GM12878 (cell line): ENCODE measurements at regions not wholly inside any gene's neighbourhood (a gene's known extent, or its start where the extent isn't known, plus 50 kb on each side); places are given as distances from the start of the nearest gene placed in this dataset.

Experiments used
- BACH1 ChIP-seq: fragments of 450-650 bp; IDR thresholded peaks from 2 replicates; pipeline ENCODE4 v1.6.1; 2017; ENCODE audit warnings: mild to moderate bottlenecking, borderline replicate concordance
- BHLHE40 ChIP-seq, 2 experiments: fragments of 450-650 bp in 1 of 2; IDR thresholded peaks; 2 replicates each; pipeline ENCODE4 v1.6.1; 2011 to 2017; ENCODE audit warnings: low read depth in 2 of 2, borderline replicate concordance in 1 of 2, improper control_type of control experiment in 1 of 2, low read length in 1 of 2, mild to moderate bottlenecking in 1 of 2
- CHD4 ChIP-seq: fragments of 200-600 bp; sonication (generic); IDR thresholded peaks from 2 replicates; pipeline ENCODE4 v1.6.1; 2016; ENCODE audit warnings: mild to moderate bottlenecking
- CUX1 ChIP-seq: IDR thresholded peaks from 2 replicates; pipeline ENCODE4 v1.6.1; 2012; ENCODE audit warnings: improper control_type of control experiment, low read depth, low read length; ENCODE audit not compliant: insufficient replicate concordance
- E2F8 ChIP-seq: fragments of 450-650 bp; IDR thresholded peaks from 2 replicates; pipeline ENCODE4 v1.6.1; 2018; ENCODE audit warnings: mild to moderate bottlenecking, low read depth, moderate library complexity; ENCODE audit not compliant: partially characterized antibody
- RCOR1 ChIP-seq: conservative IDR thresholded peaks from 2 replicates; pipeline ENCODE4 v1.6.1; 2012; ENCODE audit warnings: low read depth, low read length, improper control_type of control experiment
- SIX5 ChIP-seq: IDR thresholded peaks from 2 replicates; pipeline ENCODE4 v1.6.1; 2011; ENCODE audit warnings: mild to moderate bottlenecking, low read depth, low read length, moderate library complexity; ENCODE audit not compliant: severe bottlenecking
- SREBF2 ChIP-seq: IDR thresholded peaks from 2 replicates; pipeline ENCODE4 v1.6.1; 2012; ENCODE audit warnings: mild to moderate bottlenecking, low read length
- USF2 ChIP-seq: IDR thresholded peaks from 2 replicates; pipeline ENCODE4 v1.6.1; 2011; ENCODE audit warnings: low read depth, low read length, improper control_type of control experiment, borderline replicate concordance
- ZNF592 ChIP-seq: fragments of 450-650 bp; IDR thresholded peaks from 2 replicates; pipeline ENCODE4 v1.6.1; 2017; ENCODE audit warnings: mild to moderate bottlenecking, moderate library complexity

GRCh38 chr5:33361781-33362180 lies 79.0 kb upstream of the TARS1 start (continued):
- no peak for TF ChIP-seq USF2
- no peak for TF ChIP-seq SIX5
- no peak for TF ChIP-seq BACH1
- no peak for TF ChIP-seq ZNF592
- no peak for TF ChIP-seq E2F8
- no peak for TF ChIP-seq RCOR1
- no peak for TF ChIP-seq CHD4
- TF ChIP-seq CUX1, result no peak
- TF ChIP-seq BHLHE40 (IDR thresholded peaks at IDR 0.05; ENCODE audit: borderline replicate concordance in 1 of 2, low read depth in 2 of 2, low read length in 1 of 2), result no peak
- TF ChIP-seq SREBF2, result no peak
